Vagina (tissue), 2 donors: ENCODE measurements at regions not wholly inside any gene's neighbourhood (a gene's known extent, or its start where the extent isn't known, plus 50 kb on each side); places are given as distances from the start of the nearest gene placed in this dataset.

Experiments
- DNase-seq, 2 donors: peaks; one replicate each; pipeline ENCODE4 v3.0.0-alpha.2; 2017; ENCODE audit errors: extremely low spot score in 2 of 2
- H3K27ac ChIP-seq: fragments of 200-600 bp; sonication (generic); one replicate; pipeline ENCODE4 v1.5.1; 2019
- H3K27me3 ChIP-seq: fragments of 200-600 bp; sonication (generic); one replicate; pipeline ENCODE4 v1.5.1; 2019
- H3K36me3 ChIP-seq, 2 donors: fragments of 200-600 bp; sonication (generic); one replicate each; pipeline ENCODE4 v1.5.1; 2017 to 2019
- H3K4me1 ChIP-seq: fragments of 200-600 bp; sonication (generic); one replicate; pipeline ENCODE4 v1.5.1; 2019
- H3K4me3 ChIP-seq, 2 donors: fragments of 200-600 bp; sonication (generic); 1 replicate in 1 of 2; 2 replicates in 1 of 2; pipeline ENCODE4 v1.5.1; 2016 to 2019
- H3K9me3 ChIP-seq: fragments of 200-600 bp; sonication (generic); one replicate; pipeline ENCODE4 v1.5.1; 2019
- CTCF ChIP-seq, 3 experiments: fragments of 450-650 bp in 2 of 3; fragments of 200-600 bp in 1 of 3; sonication (generic) in 1 of 3; IDR thresholded peaks; one replicate each; pipeline ENCODE4 v1.5.1; 2017 to 2019; ENCODE audit warnings: antibody characterized with exemption in 3 of 3, mild to moderate bottlenecking in 2 of 3, moderate library complexity in 2 of 3
- POLR2A ChIP-seq, 2 donors: fragments of 450-650 bp; IDR thresholded peaks; one replicate each; pipeline ENCODE4 v1.6.1; 2017; ENCODE audit warnings: antibody characterized with exemption in 2 of 2, mild to moderate bottlenecking in 2 of 2, moderate library complexity in 2 of 2
- POLR2AphosphoS5 ChIP-seq, 2 donors: sonication (generic); formaldehyde crosslinking; IDR thresholded peaks; one replicate each; pipeline ENCODE4 v1.9.0; 2017; ENCODE audit warnings: antibody characterized with exemption in 2 of 2, mild to moderate bottlenecking in 2 of 2, low read depth in 1 of 2; ENCODE audit not compliant: insufficient read depth in 1 of 2
- intact Hi-C: fragments of 100-400 bp; cut with DNase I; formaldehyde crosslinking; loops from one replicate; pipeline ENCODE4 v1.15.1; 2023

- Histone ChIP-seq H3K9me3 (no peaks in the 10 kb centered on the region), H3K27ac (no peak overlapping the region)
- TF ChIP-seq POLR2AphosphoS5 (IDR thresholded peaks at IDR 0.05; ENCODE audit: insufficient read depth in 1 of 2, low read depth in 1 of 2) (no peak), POLR2A (IDR thresholded peaks at IDR 0.05) (no peak), CTCF (IDR thresholded peaks at IDR 0.05) (no peak)
Observed at GRCh38 chr18:42588786-42589185, 526.7 kb downstream of the RIT2 start.

GRCh38 chr18:42604820-42605219, 510.7 kb downstream of the RIT2 start:
- Histone ChIP-seq H3K4me1 (no peaks in the 10 kb centered on the region), H3K27me3 (no peaks in the 10 kb centered on the region), H3K36me3 (no peaks in the 10 kb centered on the region), H3K27ac (no peak overlapping the region), H3K4me3 (no peak overlapping the region), H3K9me3 (no peaks in the 10 kb centered on the region)
- TF ChIP-seq CTCF (IDR thresholded peaks at IDR 0.05) (no peak), POLR2AphosphoS5 (IDR thresholded peaks at IDR 0.05; ENCODE audit: insufficient read depth in 1 of 2, low read depth in 1 of 2) (no peak), POLR2A (IDR thresholded peaks at IDR 0.05) (no peak)
- intact Hi-C loops, result no loop called here
- DNase-seq, result no peak

More at GRCh38 chr18:42588786-42589185, 526.7 kb downstream of the RIT2 start:
- DNase-seq, result no peak
- no peak overlapping the region for H3K4me3 ChIP-seq
- no peaks in the 10 kb centered on the region for H3K4me1 ChIP-seq
- intact Hi-C loops, result no loop called here
- no peaks in the 10 kb centered on the region for H3K36me3 ChIP-seq
- no peaks in the 10 kb centered on the region for H3K27me3 ChIP-seq

- H3K27ac ChIP-seq, result no peak overlapping the region
- H3K36me3 ChIP-seq, result no peaks in the 10 kb centered on the region
- DNase-seq, result no peak
- H3K4me3 ChIP-seq, result no peak overlapping the region
- H3K4me1 ChIP-seq, result no peaks in the 10 kb centered on the region
- no peaks in the 10 kb centered on the region for H3K9me3 ChIP-seq
- no peaks in the 10 kb centered on the region for H3K27me3 ChIP-seq
- intact Hi-C loops, result no loop called here
- TF ChIP-seq CTCF (IDR thresholded peaks at IDR 0.05), result no peak
- TF ChIP-seq POLR2AphosphoS5 (IDR thresholded peaks at IDR 0.05; ENCODE audit: insufficient read depth in 1 of 2, low read depth in 1 of 2), result no peak
- TF ChIP-seq POLR2A (IDR thresholded peaks at IDR 0.05), result no peak
Observed at GRCh38 chr18:42606886-42607495, 508.5 kb downstream of the RIT2 start.

GRCh38 chr18:42611134-42611533, 504.4 kb downstream of the RIT2 start:
- intact Hi-C loops, result no loop called here
- H3K36me3 ChIP-seq, result no peaks in the 10 kb centered on the region
- H3K27ac ChIP-seq, result no peak overlapping the region
- H3K4me3 ChIP-seq, result no peak overlapping the region
- DNase-seq, result no peak
- H3K4me1 ChIP-seq, result no peaks in the 10 kb centered on the region
- H3K9me3 ChIP-seq, result no peaks in the 10 kb centered on the region
- TF ChIP-seq POLR2A (IDR thresholded peaks at IDR 0.05) (no peak), CTCF (IDR thresholded peaks at IDR 0.05) (no peak), POLR2AphosphoS5 (IDR thresholded peaks at IDR 0.05; ENCODE audit: insufficient read depth in 1 of 2, low read depth in 1 of 2) (no peak)
- H3K27me3 ChIP-seq, result no peaks in the 10 kb centered on the region

- no peaks in the 10 kb centered on the region for H3K27me3 ChIP-seq
- no peak overlapping the region for H3K27ac ChIP-seq
- TF ChIP-seq CTCF (IDR thresholded peaks at IDR 0.05), result no peak
- TF ChIP-seq POLR2AphosphoS5 (IDR thresholded peaks at IDR 0.05; ENCODE audit: insufficient read depth in 1 of 2, low read depth in 1 of 2), result no peak
- no peak for TF ChIP-seq POLR2A (IDR thresholded peaks at IDR 0.05)
- H3K4me3 ChIP-seq, result no peak overlapping the region
- H3K36me3 ChIP-seq, result no peaks in the 10 kb centered on the region
- intact Hi-C loops, result no loop called here
- no peaks in the 10 kb centered on the region for H3K9me3 ChIP-seq
- no peak for DNase-seq
- no peaks in the 10 kb centered on the region for H3K4me1 ChIP-seq
Observed at GRCh38 chr18:42614619-42615293, 500.7 kb downstream of the RIT2 start.
